CD14-positive monocyte (primary cell): ENCODE measurements at regions not wholly inside any gene's neighbourhood (a gene's known extent, or its start where the extent isn't known, plus 50 kb on each side); places are given as distances from the start of the nearest gene placed in this dataset.
A peak's percentile ranks its signal among the peaks of the same experiment; 100 is the strongest.
"Not testable (repeated sequence)": the region's sequence is repeated elsewhere in the genome, so short reads cannot be mapped to it uniquely, and the experiment has no call there.

Experiments used
- DNase-seq, 3 donors: peaks; one replicate each; pipeline ENCODE4 v3.0.0-alpha.2; 2011 to 2022
- H2AFZ ChIP-seq: 2 replicates; pipeline ENCODE4 v1.6.0; 2012; ENCODE audit warnings: mild to moderate bottlenecking, low read depth, low read length, inconsistent platforms; ENCODE audit not compliant: insufficient read depth, poor library complexity, severe bottlenecking
- H3K27ac ChIP-seq, 2 donors: 1 replicate in 1 of 2; 2 replicates in 1 of 2; pipeline ENCODE4 v1.5.1; 2012 to 2013; ENCODE audit warnings: low read length in 2 of 2, control low read depth in 1 of 2, inconsistent platforms in 1 of 2, low read depth in 1 of 2, mild to moderate bottlenecking in 1 of 2
- H3K27me3 ChIP-seq, 2 donors: one replicate each; pipeline versions ENCODE4 v1.6.0 to v1.6.1; 2011 to 2013; ENCODE audit warnings: low read length in 2 of 2; ENCODE audit not compliant: control insufficient read depth in 2 of 2, insufficient read depth in 2 of 2
- H3K36me3 ChIP-seq, 2 donors: replicated peaks in 1 of 2; 1 replicate in 1 of 2; 2 replicates in 1 of 2; pipeline versions ENCODE4 v1.5.1 to v1.6.1; 2012 to 2013; ENCODE audit warnings: low read length in 2 of 2, control low read depth in 1 of 2, inconsistent platforms in 1 of 2, mild to moderate bottlenecking in 1 of 2; ENCODE audit not compliant: insufficient read depth in 2 of 2, control insufficient read depth in 1 of 2
- H3K4me1 ChIP-seq, 2 donors: 1 replicate in 1 of 2; 2 replicates in 1 of 2; pipeline versions ENCODE4 v1.5.1 to v1.6.1; 2012 to 2013; ENCODE audit warnings: low read length in 2 of 2, control low read depth in 1 of 2, inconsistent platforms in 1 of 2, mild to moderate bottlenecking in 1 of 2, moderate library complexity in 1 of 2; ENCODE audit not compliant: insufficient read depth in 2 of 2, control insufficient read depth in 1 of 2
- H3K4me2 ChIP-seq: replicated peaks from 2 replicates; pipeline ENCODE3; 2012; ENCODE audit warnings: low read length, moderate library complexity, mild to moderate bottlenecking; ENCODE audit not compliant: poor library complexity, severe bottlenecking; ENCODE audit errors: extremely low read depth
- H3K4me3 ChIP-seq, 3 experiments: fragments of 200-600 bp in 1 of 3; sonication (generic) in 1 of 3; replicated peaks in 1 of 3; 1 replicate in 2 of 3; 2 replicates in 1 of 3; pipeline ENCODE4 v1.5.1; 2011 to 2013; ENCODE audit warnings: low read length in 3 of 3, mild to moderate bottlenecking in 3 of 3, control low read depth in 2 of 3, low read depth in 2 of 3, inconsistent platforms in 1 of 3, moderate library complexity in 1 of 3
- H3K79me2 ChIP-seq: 2 replicates; pipeline ENCODE4 v1.6.0; 2012; ENCODE audit warnings: mild to moderate bottlenecking, control low read depth, inconsistent platforms, low read length, moderate library complexity; ENCODE audit not compliant: insufficient read depth
- H3K9ac ChIP-seq: 2 replicates; pipeline ENCODE4 v1.6.0; 2017; ENCODE audit warnings: low read length, mild to moderate bottlenecking; ENCODE audit not compliant: insufficient read depth, poor library complexity, severe bottlenecking
- H3K9me3 ChIP-seq, 2 donors: replicated peaks in 1 of 2; 1 replicate in 1 of 2; 2 replicates in 1 of 2; pipeline versions ENCODE4 v1.5.1 to v1.6.1; 2012 to 2013; ENCODE audit warnings: low read length in 2 of 2, control low read depth in 1 of 2; ENCODE audit not compliant: control insufficient read depth in 1 of 2, insufficient read depth in 1 of 2
- H4K20me1 ChIP-seq: 2 replicates; pipeline ENCODE4 v1.6.0; 2012; ENCODE audit warnings: mild to moderate bottlenecking, low read length, control low read depth, moderate library complexity; ENCODE audit not compliant: insufficient read depth
- H3K27ac Mint-ChIP-seq, 7 donors: one replicate each; pipeline ENCODE4 v1.8.0; 2020; ENCODE audit warnings: mild to moderate bottlenecking in 7 of 7, mixed read lengths in 7 of 7, moderate library complexity in 6 of 7, inconsistent platforms in 2 of 7
- H3K27me3 Mint-ChIP-seq, 3 donors: one replicate each; pipeline ENCODE4 v1.8.0; 2021 to 2022; ENCODE audit warnings: low read depth in 3 of 3, mild to moderate bottlenecking in 3 of 3, mixed read lengths in 3 of 3, moderate library complexity in 3 of 3, inconsistent platforms in 1 of 3
- H3K36me3 Mint-ChIP-seq, 2 donors: one replicate each; pipeline ENCODE4 v1.8.0; 2020; ENCODE audit warnings: mixed read lengths in 2 of 2, inconsistent platforms in 1 of 2, mild to moderate bottlenecking in 1 of 2
- H3K4me1 Mint-ChIP-seq: one replicate; pipeline ENCODE4 v1.8.0; 2020; ENCODE audit warnings: mild to moderate bottlenecking, mixed read lengths
- H3K4me3 Mint-ChIP-seq, 2 donors: one replicate each; pipeline ENCODE4 v1.8.0; 2020; ENCODE audit warnings: mild to moderate bottlenecking in 2 of 2, mixed read lengths in 2 of 2, moderate library complexity in 1 of 2
- H3K9me3 Mint-ChIP-seq, 7 donors: one replicate each; pipeline ENCODE4 v1.8.0; 2020 to 2022; ENCODE audit warnings: mixed read lengths in 7 of 7, mild to moderate bottlenecking in 6 of 7, moderate library complexity in 6 of 7, inconsistent platforms in 2 of 7
- WGBS: methylation state at CpG from one replicate; pipeline ENCODE4 v1.1.5; 2013; ENCODE audit warnings: missing lambda C conversion rate; ENCODE audit not compliant: insufficient coverage; 5-methylcytosine and 5-hydroxymethylcytosine counted together
- intact Hi-C, 2 donors: fragments of 100-400 bp; cut with micrococcal nuclease; formaldehyde crosslinking; loops; one replicate each; pipeline versions ENCODE4 v1.15.0 to v1.15.1; 2023
- TF ChIP-seq, protein P1 (sequence below): fragments of 200-600 bp; IDR thresholded peaks from one replicate; pipeline ENCODE4 v1.8.0; 2022; ENCODE audit warnings: antibody characterized with exemption, mild to moderate bottlenecking

GRCh38 chr7:155384751-155385150 is 73.2 kb upstream of the EN2 start:
- Mint-ChIP-seq H3K27me3 (peaks cover 66 to 87% (median 76%) of the 10 kb centered on the region in 3 donors), H3K4me1 (peaks cover 20% of the 10 kb centered on the region), H3K27ac (no peak overlapping the region), H3K4me3 (peak overlapping the region in 1 of 2 donors; percentile 32), H3K9me3 (peaks cover 0 to 12% (median 3%) of the 10 kb centered on the region in 7 donors), H3K36me3 (peaks cover 0 to 13% of the 10 kb centered on the region in 2 donors)
- intact Hi-C loops: no loop called here
- no peaks in the 10 kb centered on the region for H3K36me3 ChIP-seq
- H4K20me1 ChIP-seq: no peaks in the 10 kb centered on the region
- no peak overlapping the region for H2AFZ ChIP-seq
- TF ChIP-seq, protein P1, sequence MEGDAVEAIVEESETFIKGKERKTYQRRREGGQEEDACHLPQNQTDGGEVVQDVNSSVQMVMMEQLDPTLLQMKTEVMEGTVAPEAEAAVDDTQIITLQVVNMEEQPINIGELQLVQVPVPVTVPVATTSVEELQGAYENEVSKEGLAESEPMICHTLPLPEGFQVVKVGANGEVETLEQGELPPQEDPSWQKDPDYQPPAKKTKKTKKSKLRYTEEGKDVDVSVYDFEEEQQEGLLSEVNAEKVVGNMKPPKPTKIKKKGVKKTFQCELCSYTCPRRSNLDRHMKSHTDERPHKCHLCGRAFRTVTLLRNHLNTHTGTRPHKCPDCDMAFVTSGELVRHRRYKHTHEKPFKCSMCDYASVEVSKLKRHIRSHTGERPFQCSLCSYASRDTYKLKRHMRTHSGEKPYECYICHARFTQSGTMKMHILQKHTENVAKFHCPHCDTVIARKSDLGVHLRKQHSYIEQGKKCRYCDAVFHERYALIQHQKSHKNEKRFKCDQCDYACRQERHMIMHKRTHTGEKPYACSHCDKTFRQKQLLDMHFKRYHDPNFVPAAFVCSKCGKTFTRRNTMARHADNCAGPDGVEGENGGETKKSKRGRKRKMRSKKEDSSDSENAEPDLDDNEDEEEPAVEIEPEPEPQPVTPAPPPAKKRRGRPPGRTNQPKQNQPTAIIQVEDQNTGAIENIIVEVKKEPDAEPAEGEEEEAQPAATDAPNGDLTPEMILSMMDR: no peak
- DNase-seq: no peak
- H3K4me3 ChIP-seq: no peak overlapping the region
- no peaks in the 10 kb centered on the region for H3K79me2 ChIP-seq
- peaks cover 24 to 28% of the 10 kb centered on the region in 2 donors for H3K4me1 ChIP-seq
- H3K27me3 ChIP-seq: peaks cover 29 to 71% of the 10 kb centered on the region in 2 donors
- peaks cover 2 to 13% of the 10 kb centered on the region in 2 donors for H3K9me3 ChIP-seq
- 92% methylated on average over 7 of the region's 8 CpGs for WGBS
- no peak overlapping the region for H3K4me2 ChIP-seq
- H3K9ac ChIP-seq: no peak overlapping the region
- H3K27ac ChIP-seq: no peak overlapping the region

- H2AFZ ChIP-seq, H4K20me1 ChIP-seq, H3K9ac ChIP-seq, intact Hi-C loops, H3K79me2 ChIP-seq, H3K27ac ChIP-seq, H3K27ac Mint-ChIP-seq, H3K36me3 ChIP-seq, H3K4me2 ChIP-seq, H3K4me3 ChIP-seq, DNase-seq: not testable (repeated sequence)
- H3K27me3 Mint-ChIP-seq: peaks cover 64 to 87% (median 76%) of the 10 kb centered on the region in 3 donors
- peaks cover 0 to 11% (median 3%) of the 10 kb centered on the region in 7 donors for H3K9me3 Mint-ChIP-seq
- peaks cover 0 to 13% of the 10 kb centered on the region in 2 donors for H3K36me3 Mint-ChIP-seq
- peaks cover 2 to 13% of the 10 kb centered on the region in 2 donors for H3K9me3 ChIP-seq
- WGBS: 92% methylated on average over 25 of the region's 26 CpGs
- peaks cover 20 to 24% of the 10 kb centered on the region in 2 donors for H3K4me1 ChIP-seq
- H3K27me3 ChIP-seq: peaks cover 28 to 67% of the 10 kb centered on the region in 2 donors
- H3K4me1 Mint-ChIP-seq: peaks cover 16% of the 10 kb centered on the region
- H3K4me3 Mint-ChIP-seq: peak overlapping the region in 1 of 2 donors; percentile 54
These were observed 72.7 kb upstream of the EN2 start for GRCh38 chr7:155385182-155385581.
